Peyer's patch (tissue), 4 donors: ENCODE measurements at regions not wholly inside any gene's neighbourhood (a gene's known extent, or its start where the extent isn't known, plus 50 kb on each side); places are given as distances from the start of the nearest gene placed in this dataset.

Experiments
- DNase-seq, 3 donors: peaks; one replicate each; pipeline ENCODE4 v3.0.0-alpha.2; 2017 to 2019
- H3K27ac ChIP-seq, 4 donors: fragments of 200-600 bp; sonication (generic); one replicate each; pipeline ENCODE4 v1.5.1; 2016 to 2019
- H3K27me3 ChIP-seq, 2 donors: fragments of 200-600 bp; sonication (generic); one replicate each; pipeline ENCODE4 v1.5.1; 2019
- H3K36me3 ChIP-seq, 3 donors: fragments of 200-600 bp; sonication (generic); one replicate each; pipeline ENCODE4 v1.5.1; 2016 to 2019
- H3K4me1 ChIP-seq, 4 donors: fragments of 200-600 bp; sonication (generic); one replicate each; pipeline ENCODE4 v1.5.1; 2016 to 2019
- H3K4me3 ChIP-seq, 4 donors: fragments of 200-600 bp; sonication (generic); 1 replicate in 3 of 4; 2 replicates in 1 of 4; pipeline ENCODE4 v1.5.1; 2016 to 2019; ENCODE audit warnings: mild to moderate bottlenecking in 1 of 4
- H3K9me3 ChIP-seq, 4 donors: fragments of 200-600 bp; sonication (generic); one replicate each; pipeline ENCODE4 v1.5.1; 2016 to 2019; ENCODE audit warnings: mild to moderate bottlenecking in 1 of 4
- CTCF ChIP-seq, 6 experiments: fragments of 450-650 bp in 4 of 6; fragments of 200-600 bp in 2 of 6; sonication (generic) in 1 of 6; IDR thresholded peaks; one replicate each; pipeline ENCODE4 v1.5.1; 2017 to 2019; ENCODE audit warnings: antibody characterized with exemption in 6 of 6, mild to moderate bottlenecking in 3 of 6, moderate library complexity in 1 of 6
- POLR2A ChIP-seq, 2 donors: fragments of 450-650 bp; IDR thresholded peaks; one replicate each; pipeline ENCODE4 v1.5.1; 2017; ENCODE audit warnings: antibody characterized with exemption in 2 of 2, mild to moderate bottlenecking in 2 of 2, moderate library complexity in 2 of 2

GRCh38 chr13:79124183-79124582, 281.9 kb downstream of the RBM26 start:
- Histone ChIP-seq H3K9me3 (no peaks in the 10 kb centered on the region), H3K27me3 (no peaks in the 10 kb centered on the region), H3K4me1 (no peaks in the 10 kb centered on the region), H3K4me3 (no peak overlapping the region), H3K27ac (no peak overlapping the region), H3K36me3 (no peaks in the 10 kb centered on the region)
- DNase-seq, result no peak
- TF ChIP-seq POLR2A (IDR thresholded peaks at IDR 0.05) (no peak), CTCF (IDR thresholded peaks at IDR 0.05) (no peak)

GRCh38 chr13:79121286-79121685, 284.8 kb downstream of the RBM26 start:
- TF ChIP-seq CTCF (IDR thresholded peaks at IDR 0.05) (no peak), POLR2A (IDR thresholded peaks at IDR 0.05) (no peak)
- Histone ChIP-seq H3K27ac (no peak overlapping the region), H3K9me3 (no peaks in the 10 kb centered on the region), H3K36me3 (no peaks in the 10 kb centered on the region), H3K27me3 (no peaks in the 10 kb centered on the region), H3K4me3 (no peak overlapping the region), H3K4me1 (no peaks in the 10 kb centered on the region)
- no peak for DNase-seq

GRCh38 chr13:79119578-79120107, 286.4 kb downstream of the RBM26 start:
- Histone ChIP-seq H3K4me1 (no peaks in the 10 kb centered on the region), H3K36me3 (no peaks in the 10 kb centered on the region), H3K27me3 (no peaks in the 10 kb centered on the region), H3K27ac (no peak overlapping the region), H3K9me3 (no peaks in the 10 kb centered on the region), H3K4me3 (no peak overlapping the region)
- no peak for DNase-seq
- TF ChIP-seq POLR2A (IDR thresholded peaks at IDR 0.05) (no peak), CTCF (IDR thresholded peaks at IDR 0.05) (no peak)

- TF ChIP-seq CTCF (IDR thresholded peaks at IDR 0.05) (no peak), POLR2A (IDR thresholded peaks at IDR 0.05) (no peak)
- no peak for DNase-seq
- Histone ChIP-seq H3K4me1 (no peaks in the 10 kb centered on the region), H3K27ac (no peak overlapping the region), H3K27me3 (no peaks in the 10 kb centered on the region), H3K4me3 (no peak overlapping the region), H3K36me3 (no peaks in the 10 kb centered on the region), H3K9me3 (no peaks in the 10 kb centered on the region)
Observed at GRCh38 chr13:79112016-79112415, 294.0 kb downstream of the RBM26 start.

- TF ChIP-seq CTCF (IDR thresholded peaks at IDR 0.05), result no peak
- TF ChIP-seq POLR2A (IDR thresholded peaks at IDR 0.05), result no peak
- Histone ChIP-seq H3K27ac (no peak overlapping the region), H3K27me3 (no peaks in the 10 kb centered on the region), H3K4me3 (no peak overlapping the region), H3K4me1 (no peaks in the 10 kb centered on the region), H3K9me3 (no peaks in the 10 kb centered on the region), H3K36me3 (no peaks in the 10 kb centered on the region)
- no peak for DNase-seq
Observed at GRCh38 chr13:79108914-79109643, 297.0 kb downstream of the RBM26 start.
